Mononuclear cell (primary cell): ENCODE measurements at regions not wholly inside any gene's neighbourhood (a gene's known extent, or its start where the extent isn't known, plus 50 kb on each side); places are given as distances from the start of the nearest gene placed in this dataset.

Source experiments
- H3K27me3 ChIP-seq: 2 replicates; pipeline ENCODE4 v1.6.0; 2011; ENCODE audit warnings: low read length, control low read depth; ENCODE audit not compliant: insufficient read depth
- H3K4me1 ChIP-seq: 2 replicates; pipeline ENCODE4 v1.5.1; 2011; ENCODE audit warnings: mild to moderate bottlenecking, low read length, control low read depth; ENCODE audit not compliant: insufficient read depth
- H3K4me3 ChIP-seq: 2 replicates; pipeline ENCODE4 v1.5.1; 2011; ENCODE audit warnings: mild to moderate bottlenecking, low read length, moderate library complexity
- H3K9me3 ChIP-seq: 2 replicates; pipeline ENCODE4 v1.5.1; 2011; ENCODE audit warnings: low read depth, mild to moderate bottlenecking, control low read depth, low read length

GRCh38 chr2:204257781-204258180 is 287.5 kb upstream of the PARD3B start:
- H3K9me3 ChIP-seq: no peaks in the 10 kb centered on the region
- no peak overlapping the region for H3K4me3 ChIP-seq
- H3K4me1 ChIP-seq: peaks cover 19% of the 10 kb centered on the region

GRCh38 chr2:204258890-204259289 is 286.4 kb upstream of the PARD3B start:
- Histone ChIP-seq H3K4me3 (no peak overlapping the region), H3K9me3 (no peaks in the 10 kb centered on the region), H3K4me1 (peaks cover 19% of the 10 kb centered on the region), H3K27me3 (no peaks in the 10 kb centered on the region)

More at GRCh38 chr2:204257781-204258180, 287.5 kb upstream of the PARD3B start:
- no peaks in the 10 kb centered on the region for H3K27me3 ChIP-seq

DNA sequence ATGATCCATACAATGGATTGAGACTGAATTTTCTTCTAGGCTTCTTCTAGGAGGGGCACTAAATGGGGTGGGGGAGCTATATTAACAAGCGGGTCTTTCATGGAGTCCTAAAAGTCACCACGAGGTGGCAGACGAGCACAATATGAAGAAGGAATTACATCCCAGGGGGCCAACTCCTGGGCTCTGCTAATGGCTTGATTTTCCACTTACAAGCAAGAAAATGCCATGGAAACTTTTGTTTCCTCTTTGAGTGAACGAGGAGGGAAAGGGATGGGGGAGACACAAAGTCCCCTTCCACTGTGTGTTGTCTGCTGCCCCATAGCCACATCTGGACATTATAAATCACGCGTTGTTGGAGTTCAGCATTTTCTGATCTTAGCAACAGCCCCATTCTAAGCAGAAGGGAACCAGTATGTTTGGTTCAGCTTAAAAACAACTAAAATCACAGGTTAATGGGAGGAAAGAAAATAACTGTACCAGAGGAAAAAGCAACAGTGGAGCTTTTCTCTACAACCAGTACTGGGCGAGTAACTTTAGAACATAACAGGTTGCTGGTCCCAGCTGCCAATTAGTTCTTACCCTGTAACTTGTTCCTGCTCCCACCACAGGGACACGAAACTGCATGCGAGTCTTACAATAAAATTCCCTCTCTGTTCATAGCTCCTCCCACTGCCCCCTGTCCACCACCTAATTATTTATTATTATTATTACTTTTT is 285.0 kb upstream of the PARD3B start:
- Histone ChIP-seq H3K4me3 (no peak overlapping the region), H3K4me1 (peaks cover 19% of the 10 kb centered on the region), H3K27me3 (no peaks in the 10 kb centered on the region), H3K9me3 (no peaks in the 10 kb centered on the region)

DNA sequence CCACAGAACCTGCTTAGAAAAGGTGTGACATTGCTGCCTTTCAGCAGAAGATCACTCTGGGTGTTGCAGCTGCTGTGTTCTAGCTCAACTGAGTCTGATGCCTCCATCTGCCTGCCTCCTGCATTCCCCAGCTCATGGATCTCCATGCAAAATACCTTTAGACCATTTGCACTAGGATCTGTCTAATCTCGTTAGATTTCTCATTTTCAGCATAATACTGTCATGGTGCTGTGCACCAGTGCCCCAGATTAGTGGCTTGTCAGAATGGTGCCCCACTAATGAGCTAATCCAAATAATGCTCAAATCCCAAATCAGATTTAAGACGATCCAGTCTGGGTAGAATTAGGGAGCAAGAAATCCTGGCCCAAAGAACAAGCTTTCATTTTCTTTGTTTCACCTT is 284.4 kb upstream of the PARD3B start:
- H3K27me3 ChIP-seq: no peaks in the 10 kb centered on the region
- peaks cover 16% of the 10 kb centered on the region for H3K4me1 ChIP-seq
- no peaks in the 10 kb centered on the region for H3K9me3 ChIP-seq
- no peak overlapping the region for H3K4me3 ChIP-seq

GRCh38 chr2:204261846-204262245 is 283.4 kb upstream of the PARD3B start:
- no peaks in the 10 kb centered on the region for H3K9me3 ChIP-seq
- H3K4me1 ChIP-seq: peaks cover 6% of the 10 kb centered on the region
- H3K4me3 ChIP-seq: no peak overlapping the region
- no peaks in the 10 kb centered on the region for H3K27me3 ChIP-seq

DNA sequence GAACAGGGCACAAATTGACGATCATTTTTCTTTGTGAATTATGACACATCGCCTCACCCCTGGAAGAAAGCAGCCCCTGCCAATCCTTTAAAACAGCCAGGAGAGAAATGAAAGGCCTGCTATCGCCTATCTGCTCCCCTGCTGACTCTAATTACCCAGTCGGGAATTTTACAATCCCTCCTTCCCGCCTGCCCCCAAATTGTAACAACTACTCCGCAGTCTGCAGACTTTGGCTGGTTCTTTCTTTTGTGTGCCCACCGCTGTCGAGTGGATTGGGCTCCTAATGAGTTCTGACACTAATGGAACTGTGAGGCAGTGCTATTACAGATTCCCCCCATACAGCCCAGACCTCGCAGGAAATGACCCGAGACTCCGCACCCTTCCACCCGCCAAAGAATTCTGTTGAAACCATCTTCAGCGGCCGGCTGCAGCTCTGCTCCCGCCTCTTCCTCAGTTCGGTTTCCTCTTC is 281.2 kb upstream of the PARD3B start:
- Histone ChIP-seq H3K4me3 (no peak overlapping the region), H3K27me3 (no peaks in the 10 kb centered on the region), H3K4me1 (no peaks in the 10 kb centered on the region), H3K9me3 (no peaks in the 10 kb centered on the region)

DNA sequence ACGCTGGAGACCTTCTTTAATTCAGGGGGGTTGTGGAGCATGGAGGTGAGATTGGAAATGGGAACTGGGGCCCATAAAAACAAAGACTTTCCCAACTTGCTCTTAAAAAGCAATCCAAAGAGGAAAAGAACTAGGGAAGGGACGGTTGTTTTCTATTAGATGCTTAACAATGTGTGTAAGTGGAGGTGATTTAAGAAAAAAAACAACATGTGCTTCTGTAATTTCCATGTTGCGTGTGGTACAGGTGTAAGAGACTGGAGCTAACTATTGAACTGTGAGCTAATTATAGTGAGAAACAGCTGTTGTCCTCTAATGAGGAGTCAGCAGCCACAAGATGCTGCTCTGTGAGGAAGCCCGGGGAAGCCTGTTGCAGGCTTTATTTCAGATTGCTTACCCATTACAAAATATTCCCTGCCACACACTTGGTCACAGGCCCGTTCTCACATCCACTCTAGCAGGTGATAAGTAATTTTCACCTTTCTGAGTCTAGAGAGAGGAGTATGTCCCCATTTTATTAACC is 280.6 kb upstream of the PARD3B start:
- no peak overlapping the region for H3K4me3 ChIP-seq
- no peaks in the 10 kb centered on the region for H3K4me1 ChIP-seq
- no peaks in the 10 kb centered on the region for H3K27me3 ChIP-seq
- H3K9me3 ChIP-seq: no peaks in the 10 kb centered on the region

DNA sequence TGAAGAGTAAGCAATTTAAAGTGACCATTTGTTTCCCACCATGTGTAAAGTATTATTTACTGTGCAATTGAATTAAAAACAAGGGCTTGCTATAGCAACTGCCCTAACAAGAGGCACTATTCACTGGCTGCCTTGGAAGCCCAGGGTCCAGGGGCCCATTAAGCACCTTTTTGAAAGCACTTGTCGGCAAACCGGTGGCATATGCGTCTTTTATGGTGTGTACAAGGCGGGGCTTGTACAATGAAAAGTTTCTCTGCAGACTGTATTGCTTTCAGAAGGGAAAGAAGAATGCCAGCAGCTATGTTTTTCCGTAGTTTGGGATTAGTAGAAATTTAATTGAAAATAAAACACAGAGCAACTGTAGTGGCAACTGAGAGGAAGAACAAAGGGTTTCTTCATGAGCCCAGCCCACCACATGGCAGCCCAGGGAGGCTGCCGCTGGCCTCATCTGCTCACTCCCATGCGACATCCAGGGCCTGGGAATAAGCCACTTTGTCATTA is 279.5 kb upstream of the PARD3B start:
- H3K27me3 ChIP-seq: no peaks in the 10 kb centered on the region
- no peak overlapping the region for H3K4me3 ChIP-seq
- no peaks in the 10 kb centered on the region for H3K9me3 ChIP-seq
- H3K4me1 ChIP-seq: no peaks in the 10 kb centered on the region

GRCh38 chr2:204268458-204268857 is 276.8 kb upstream of the PARD3B start:
- Histone ChIP-seq H3K4me3 (no peak overlapping the region), H3K27me3 (no peaks in the 10 kb centered on the region), H3K9me3 (no peaks in the 10 kb centered on the region), H3K4me1 (no peaks in the 10 kb centered on the region)

DNA sequence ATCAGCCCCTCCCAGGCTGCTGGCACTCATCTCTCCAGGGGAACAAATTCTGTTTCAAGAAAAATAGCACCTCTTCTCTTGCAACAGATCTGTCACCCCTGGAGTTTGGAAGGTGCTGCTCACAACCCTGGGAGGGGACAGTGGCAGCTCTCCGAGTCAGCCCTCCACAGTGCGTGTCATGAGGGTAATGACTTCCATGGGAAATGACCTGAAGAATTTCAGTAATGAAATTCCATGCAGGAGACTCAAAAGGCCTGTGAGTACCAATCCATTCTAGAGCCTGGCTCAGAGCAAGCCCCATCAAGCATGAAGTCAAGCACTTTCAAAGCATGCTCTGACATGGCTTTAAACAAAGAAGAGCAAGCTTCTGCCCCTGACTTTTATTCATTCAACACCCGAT is 276.3 kb upstream of the PARD3B start:
- Histone ChIP-seq H3K27me3 (no peaks in the 10 kb centered on the region), H3K9me3 (no peaks in the 10 kb centered on the region), H3K4me3 (no peak overlapping the region), H3K4me1 (no peaks in the 10 kb centered on the region)

DNA sequence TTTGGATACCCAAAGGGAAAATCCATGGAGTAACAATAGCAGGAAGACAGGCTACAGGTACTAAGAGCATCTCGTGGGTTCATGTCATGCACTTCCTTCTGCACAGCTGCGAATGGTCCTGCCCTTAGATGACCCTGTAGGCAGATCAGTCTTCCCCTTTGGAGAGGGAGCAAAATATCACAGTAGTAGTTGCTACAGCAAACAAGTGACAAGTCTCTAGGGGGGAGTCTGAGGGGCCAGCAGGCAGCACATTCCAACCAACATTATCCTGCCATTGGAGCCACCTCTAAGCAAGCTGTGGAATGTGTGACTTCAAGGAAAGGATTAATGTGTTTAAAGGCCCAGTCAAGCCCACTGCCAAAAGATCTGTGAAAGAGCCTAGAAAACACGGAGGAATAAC is 273.2 kb upstream of the PARD3B start:
- no peaks in the 10 kb centered on the region for H3K9me3 ChIP-seq
- H3K4me1 ChIP-seq: no peaks in the 10 kb centered on the region
- H3K27me3 ChIP-seq: no peaks in the 10 kb centered on the region
- no peak overlapping the region for H3K4me3 ChIP-seq

GRCh38 chr2:204272610-204273287 is 272.5 kb upstream of the PARD3B start:
- Histone ChIP-seq H3K4me3 (no peak overlapping the region), H3K9me3 (no peaks in the 10 kb centered on the region), H3K4me1 (no peaks in the 10 kb centered on the region), H3K27me3 (no peaks in the 10 kb centered on the region)

GRCh38 chr2:204274429-204274828 is 270.8 kb upstream of the PARD3B start:
- Histone ChIP-seq H3K4me1 (no peaks in the 10 kb centered on the region), H3K9me3 (no peaks in the 10 kb centered on the region), H3K27me3 (no peaks in the 10 kb centered on the region), H3K4me3 (no peak overlapping the region)

GRCh38 chr2:204274991-204275390 is 270.3 kb upstream of the PARD3B start:
- H3K4me3 ChIP-seq: no peak overlapping the region
- no peaks in the 10 kb centered on the region for H3K9me3 ChIP-seq

GRCh38 chr2:204277226-204277625 is 268.0 kb upstream of the PARD3B start:
- H3K4me3 ChIP-seq: no peak overlapping the region
- no peaks in the 10 kb centered on the region for H3K9me3 ChIP-seq
- H3K27me3 ChIP-seq: no peaks in the 10 kb centered on the region
- H3K4me1 ChIP-seq: no peaks in the 10 kb centered on the region

More at GRCh38 chr2:204274991-204275390, 270.3 kb upstream of the PARD3B start:
- H3K27me3 ChIP-seq: no peaks in the 10 kb centered on the region
- no peaks in the 10 kb centered on the region for H3K4me1 ChIP-seq
